HCEC 1CT (cell line): ENCODE measurements at regions not wholly inside any gene's neighbourhood (a gene's known extent, or its start where the extent isn't known, plus 50 kb on each side); places are given as distances from the start of the nearest gene placed in this dataset.
"Not testable (repeated sequence)": the region's sequence is repeated elsewhere in the genome, so short reads cannot be mapped to it uniquely, and the experiment has no call there.

Source experiments
- DNase-seq: peaks from one replicate; pipeline ENCODE4 v3.0.0-alpha.2; 2017

- no peak for DNase-seq
These were observed 101.5 kb downstream of the SHANK2 start for GRCh38 chr11:71150859-71151258.

DNA sequence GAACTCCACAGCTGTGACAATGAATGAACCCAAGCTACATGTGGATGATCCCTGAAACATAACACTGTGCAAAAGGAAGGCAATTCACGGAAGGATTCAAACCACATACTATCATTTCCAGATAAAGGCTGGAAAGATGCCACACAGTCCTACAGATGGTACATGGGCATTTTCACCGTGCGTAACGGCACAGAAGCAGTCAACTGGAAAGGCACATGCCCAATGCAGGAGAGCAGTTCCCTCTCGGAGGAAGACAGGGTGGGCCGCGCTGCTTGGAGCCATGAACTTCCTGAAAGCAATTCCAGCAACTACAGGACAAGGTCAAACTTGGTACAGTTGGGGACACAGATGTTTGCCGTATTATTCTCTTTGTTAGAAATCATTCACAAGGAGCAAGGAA lies 103.7 kb downstream of the SHANK2 start:
- no peak for DNase-seq

DNA sequence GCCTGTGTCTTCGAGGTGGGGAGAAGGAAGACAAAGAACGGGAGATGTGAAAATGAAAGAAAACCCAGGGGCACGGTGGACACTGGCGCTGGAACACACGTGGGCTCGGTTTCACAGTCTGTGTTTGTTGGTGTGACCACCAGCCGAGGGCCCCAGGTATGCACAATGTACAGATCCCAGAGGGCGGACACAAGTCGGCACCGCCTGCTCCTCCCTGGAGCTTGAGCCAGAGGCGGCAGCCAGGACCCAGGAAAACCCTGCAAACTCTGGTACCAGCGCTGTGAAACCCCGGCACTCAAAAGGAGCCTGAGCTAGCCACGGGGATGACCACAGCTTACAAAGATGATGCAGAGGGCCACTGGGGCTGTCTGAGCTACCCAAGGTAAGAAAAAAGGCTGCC lies 105.0 kb downstream of the SHANK2 start:
- no peak for DNase-seq

GRCh38 chr11:71146846-71147245 lies 105.5 kb downstream of the SHANK2 start:
- no peak for DNase-seq

DNA sequence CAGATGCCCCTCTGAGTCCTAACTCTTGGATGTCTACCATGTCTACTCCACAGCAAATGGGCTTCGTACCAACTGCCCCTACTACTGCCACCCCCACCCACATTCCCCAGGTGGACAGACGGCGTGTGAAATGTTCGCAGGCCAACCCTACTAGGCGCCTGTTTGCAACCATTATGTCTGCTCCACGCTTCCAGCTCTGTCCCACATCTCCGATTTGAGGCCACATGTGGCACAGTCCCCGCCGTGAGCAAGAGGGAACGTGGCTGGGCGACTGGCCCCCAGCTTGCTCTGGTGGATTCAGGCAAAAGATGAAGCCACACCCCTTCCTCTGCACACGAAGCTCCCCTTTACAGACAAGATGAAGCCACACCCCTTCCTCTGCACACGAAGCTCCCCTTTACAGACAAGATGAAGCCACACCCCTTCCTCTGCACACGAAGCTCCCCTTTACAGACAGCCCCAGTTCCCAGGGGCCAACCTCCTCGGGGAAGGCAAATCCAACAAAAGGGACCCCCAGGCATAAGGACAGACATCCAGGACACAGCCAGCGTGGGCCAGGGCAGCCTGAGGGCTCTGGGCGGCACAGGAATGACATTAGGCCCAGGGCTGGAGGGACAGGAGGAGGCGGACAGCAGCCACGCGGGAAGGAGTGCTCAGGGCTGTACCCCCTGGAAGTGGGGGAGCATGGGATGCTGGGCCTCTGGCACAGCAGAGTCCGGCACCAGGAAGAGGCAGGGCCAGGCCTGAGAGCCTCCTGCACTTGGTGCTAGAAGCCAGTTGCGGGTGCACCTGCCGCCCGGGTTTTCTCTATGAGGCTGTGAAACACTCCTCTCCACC lies 106.2 kb downstream of the SHANK2 start:
- no peak for DNase-seq

- DNase-seq = no peak
These were observed 107.0 kb downstream of the SHANK2 start for GRCh38 chr11:71145368-71145767.

GRCh38 chr11:71144736-71145135 lies 107.6 kb downstream of the SHANK2 start:
- DNase-seq = no peak

- DNase-seq = no peak
These were observed 108.4 kb downstream of the SHANK2 start for GRCh38 chr11:71144010-71144409.

DNA sequence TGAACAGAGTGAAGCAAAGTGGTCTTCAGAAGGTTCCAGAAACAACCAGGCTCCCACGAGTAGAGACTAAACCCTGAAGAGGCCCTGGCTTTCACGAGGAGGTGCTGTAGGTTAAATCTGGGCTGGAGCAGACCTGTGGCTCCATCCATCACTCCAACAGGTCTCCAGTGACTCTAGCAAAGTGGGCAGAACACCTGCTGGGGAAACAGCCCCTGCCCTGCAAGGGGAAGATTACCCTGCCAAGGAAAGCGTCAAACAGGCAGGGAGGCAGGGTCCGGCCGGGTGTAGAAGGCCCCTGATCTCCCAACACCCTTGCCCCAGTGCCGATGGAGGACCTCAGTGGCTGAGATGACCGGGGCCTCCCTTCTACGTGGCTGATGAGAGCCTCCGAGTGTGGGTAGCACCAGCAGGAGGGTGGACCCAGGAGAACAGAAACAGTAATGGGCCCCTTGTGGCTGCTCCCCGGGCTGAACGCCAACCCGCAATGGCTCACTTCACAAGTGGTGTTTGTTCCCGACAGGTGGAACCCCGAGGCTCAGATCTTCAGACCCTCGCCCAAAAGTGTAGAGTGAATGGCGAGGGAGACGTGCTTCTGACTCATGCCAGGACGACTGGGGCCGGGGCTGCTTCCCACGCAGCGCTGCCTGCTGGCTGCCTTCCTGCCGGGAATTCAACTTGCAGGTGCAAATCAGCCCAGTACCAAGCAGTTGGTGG lies 112.0 kb downstream of the SHANK2 start:
- DNase-seq = no peak

- no peak for DNase-seq
These were observed 112.7 kb downstream of the SHANK2 start for GRCh38 chr11:71139516-71140205.

DNA sequence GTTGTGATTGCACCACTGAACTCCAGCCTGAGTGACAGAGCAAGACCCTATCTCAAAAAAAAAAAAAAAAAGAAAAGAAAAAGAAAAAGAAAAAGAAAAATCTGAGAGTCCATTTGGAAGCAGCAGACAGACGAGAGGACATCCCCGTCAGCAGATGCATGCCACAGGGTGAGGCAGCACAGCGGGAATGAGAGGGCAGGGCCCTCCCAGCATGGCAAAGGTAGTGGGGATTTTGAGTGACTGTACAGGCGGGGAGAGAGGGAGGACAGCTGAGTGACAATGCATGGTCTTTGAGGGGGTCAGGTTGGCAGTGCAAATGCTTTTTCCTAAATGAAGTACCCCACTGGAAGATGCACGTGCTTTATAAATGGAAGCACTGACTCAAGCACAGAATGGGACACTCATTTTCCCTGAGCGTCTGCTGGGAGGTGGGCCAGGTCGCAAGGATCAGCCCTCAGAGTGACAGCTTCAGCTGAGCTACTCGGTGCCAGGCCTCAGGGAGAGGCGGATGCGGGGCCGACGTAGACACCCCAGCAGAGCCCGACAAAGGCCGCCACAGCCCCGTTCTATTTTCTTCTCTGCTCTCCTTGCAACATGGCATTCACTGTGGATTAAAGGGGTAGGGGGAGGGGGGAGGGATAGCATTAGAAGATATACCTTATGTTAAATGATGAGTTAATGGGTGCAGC lies 113.5 kb downstream of the SHANK2 start:
- DNase-seq = no peak

DNA sequence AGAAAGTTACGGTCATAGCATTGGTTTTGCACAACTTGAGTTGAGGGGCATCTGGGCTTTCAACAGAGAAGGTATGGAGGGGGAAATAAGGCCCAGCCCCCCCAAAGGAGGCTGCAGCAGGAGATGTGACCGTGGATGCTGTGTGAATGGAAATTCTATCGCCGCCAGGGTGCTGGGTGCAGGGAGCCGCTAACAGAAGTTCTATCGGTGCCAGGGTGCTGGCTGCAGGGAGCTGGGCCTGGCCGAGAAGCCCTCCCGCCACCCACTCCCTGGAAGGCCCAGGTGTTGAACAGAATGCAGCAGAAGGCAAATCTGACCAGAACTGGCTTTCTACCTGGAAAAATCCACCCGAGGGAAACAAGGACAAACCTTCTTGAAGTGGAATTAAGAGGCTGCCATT lies 115.0 kb downstream of the SHANK2 start:
- no peak for DNase-seq

DNA sequence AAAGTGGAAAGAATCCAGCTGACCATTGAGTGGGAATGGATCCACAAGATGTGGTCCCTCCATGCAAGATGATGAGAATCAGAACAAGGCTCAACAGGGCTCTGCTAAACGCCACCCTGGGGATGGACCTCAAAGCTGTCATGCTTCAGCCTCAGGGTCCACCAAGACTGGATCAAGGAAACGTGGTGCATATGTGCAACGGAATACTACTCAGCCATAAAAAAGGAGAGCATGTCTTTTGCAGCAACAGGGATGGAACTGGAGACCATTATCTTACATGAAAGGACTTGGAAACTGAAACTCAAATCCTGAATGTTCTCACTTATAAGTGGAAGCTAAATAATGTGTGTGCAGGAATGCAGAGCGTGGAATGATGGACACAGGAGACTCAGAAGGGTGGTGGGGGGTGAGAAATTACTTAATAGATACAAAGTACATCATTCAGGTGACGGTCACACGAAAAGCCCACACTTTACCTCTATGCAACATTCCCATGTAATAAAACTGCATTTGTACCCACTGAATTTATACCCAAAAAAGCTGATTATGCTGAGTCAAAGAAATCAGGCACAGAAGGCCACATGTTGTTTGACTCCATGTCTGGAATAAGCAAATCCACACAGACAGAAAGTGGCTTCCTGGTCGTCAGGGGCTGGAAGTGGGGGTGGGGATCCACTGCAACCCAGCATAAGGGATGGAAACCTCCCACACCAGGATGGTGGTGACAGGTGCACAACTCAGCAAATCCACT lies 116.1 kb downstream of the SHANK2 start:
- no peak for DNase-seq

- DNase-seq = no peak
These were observed 117.3 kb downstream of the SHANK2 start for GRCh38 chr11:71135112-71135511.

DNA sequence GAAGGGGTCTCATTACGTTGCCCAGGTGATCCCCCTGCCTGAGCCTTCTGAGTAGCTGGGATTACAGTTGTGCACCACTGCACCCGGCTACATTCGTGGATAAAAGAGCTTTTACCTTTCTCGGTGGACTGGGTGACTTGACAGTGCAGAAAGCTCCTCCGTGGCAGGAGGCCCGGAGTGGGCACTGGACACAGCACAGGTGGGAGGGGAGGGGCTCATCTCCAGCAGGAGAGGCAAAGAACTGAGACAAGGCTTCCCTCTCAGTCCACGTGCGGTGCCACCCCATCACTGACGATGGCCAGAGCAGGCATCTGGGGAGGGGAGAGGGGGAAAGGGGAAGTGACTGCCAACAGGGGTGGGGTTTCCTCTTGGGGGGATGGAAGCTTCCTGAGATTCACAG lies 118.4 kb downstream of the SHANK2 start:
- no peak for DNase-seq

GRCh38 chr11:71131861-71132260 lies 120.5 kb downstream of the SHANK2 start:
- DNase-seq = no peak

GRCh38 chr11:71130106-71130505 lies 122.3 kb downstream of the SHANK2 start:
- no peak for DNase-seq

DNA sequence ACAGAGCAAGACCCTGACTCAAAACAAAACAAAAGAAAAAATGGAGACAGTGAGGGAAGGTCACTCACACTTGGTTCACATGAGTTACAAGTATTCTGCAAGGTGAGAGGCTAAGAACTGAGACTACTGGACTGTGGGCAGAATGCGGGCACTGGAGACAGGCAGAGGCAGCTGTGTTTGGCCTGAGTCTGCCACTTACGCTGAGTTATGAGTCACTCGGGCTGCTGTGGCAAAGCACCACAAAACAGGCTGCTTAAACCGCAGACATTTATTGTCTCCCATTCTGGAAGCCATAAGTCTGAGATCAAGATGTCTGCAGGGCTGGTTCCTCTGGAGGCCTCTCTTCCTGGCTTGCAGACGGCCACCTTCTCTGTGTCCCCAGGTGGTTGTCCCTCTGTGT lies 122.8 kb downstream of the SHANK2 start:
- no peak for DNase-seq

DNA sequence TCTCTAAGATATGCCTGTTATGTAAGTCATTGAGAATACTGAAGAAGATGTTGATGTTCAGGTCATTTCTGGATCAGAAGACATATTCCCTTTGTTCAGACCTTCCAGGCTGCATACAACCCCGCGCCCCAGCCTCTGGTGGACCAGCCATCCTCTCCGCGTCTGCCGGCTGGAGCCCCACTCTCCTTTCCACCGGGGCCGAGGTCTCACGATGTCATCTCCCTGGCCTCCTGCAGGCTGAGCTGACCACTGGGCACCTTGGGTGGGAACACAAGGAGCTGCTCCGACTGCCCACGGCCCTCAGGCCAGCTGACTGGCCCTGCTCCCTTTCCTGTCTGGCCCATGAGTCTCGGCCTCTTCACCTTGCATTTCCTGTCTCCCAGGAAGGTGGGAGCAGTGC lies 124.6 kb downstream of the SHANK2 start:
- no peak for DNase-seq

- not testable (repeated sequence) for DNase-seq
These were observed 126.0 kb downstream of the SHANK2 start for GRCh38 chr11:71126401-71126800.

DNA sequence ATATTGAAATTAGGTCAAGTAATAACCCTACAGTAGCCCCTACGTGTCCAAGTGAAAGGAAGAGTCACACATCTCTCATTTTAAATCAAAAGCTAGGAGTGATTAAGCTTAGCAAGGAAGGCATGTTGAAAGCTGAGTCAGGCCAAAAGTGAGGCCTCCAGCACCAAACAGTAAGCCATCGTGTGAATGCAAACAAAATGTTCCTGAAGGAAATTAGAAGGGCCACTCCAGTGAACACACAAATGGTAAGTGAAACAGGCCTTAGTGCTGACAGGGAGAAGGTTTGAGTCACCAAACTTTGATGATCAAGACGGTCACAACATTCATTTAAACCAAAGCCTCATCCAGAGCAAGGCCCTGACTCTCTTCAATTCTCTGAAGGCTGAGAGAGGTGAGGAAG lies 127.2 kb downstream of the SHANK2 start:
- no peak for DNase-seq

DNA sequence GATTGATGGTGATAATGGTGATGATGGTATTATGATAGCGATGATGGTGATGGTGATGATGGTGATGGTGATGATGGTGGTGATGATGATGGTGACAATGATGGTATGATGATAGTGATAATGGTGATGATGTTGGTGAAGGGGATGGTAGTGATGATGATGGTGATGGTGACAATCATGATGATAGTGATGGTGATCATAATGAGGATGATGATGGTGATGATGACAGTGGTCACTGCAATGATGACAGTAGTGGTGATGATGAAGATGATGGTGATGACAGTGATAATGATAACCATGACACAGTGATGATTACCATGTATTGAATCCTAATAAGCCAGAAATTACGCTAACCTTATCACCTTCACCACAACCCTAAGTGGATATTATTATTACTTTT lies 128.2 kb downstream of the SHANK2 start:
- DNase-seq = no peak
